Ishikawa (cell line): ENCODE measurements at regions not wholly inside any gene's neighbourhood (a gene's known extent, or its start where the extent isn't known, plus 50 kb on each side); places are given as distances from the start of the nearest gene placed in this dataset.

Source experiments
- EP300 ChIP-seq: IDR thresholded peaks from 2 replicates; pipeline ENCODE4 v1.6.1; 2012; ENCODE audit warnings: borderline replicate concordance
- NFIC ChIP-seq: IDR thresholded peaks from 2 replicates; pipeline ENCODE4 v1.6.1; 2012
- RAD21 ChIP-seq: IDR thresholded peaks from 2 replicates; pipeline ENCODE4 v1.6.1; 2012; ENCODE audit warnings: low read depth

DNA sequence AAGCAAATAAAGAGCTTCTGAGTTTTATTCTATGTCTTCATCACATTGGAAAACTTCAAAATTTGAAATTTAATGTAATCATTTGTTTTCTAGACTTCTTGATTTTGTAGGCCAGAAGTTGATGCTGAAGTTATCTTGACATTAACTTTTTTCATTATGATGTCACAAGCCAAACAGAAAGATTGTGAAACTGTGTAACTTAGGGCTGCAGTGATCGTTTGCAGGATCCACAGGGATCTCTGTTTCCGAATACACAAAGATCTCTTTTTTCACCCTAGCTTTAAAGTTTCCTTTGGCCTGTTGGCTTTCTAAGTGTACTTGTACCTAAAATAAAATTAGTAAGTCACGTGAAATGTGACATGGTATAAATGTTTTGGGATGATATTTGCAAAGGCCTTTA lies 594.9 kb upstream of the CDH2 start:
- TF ChIP-seq EP300 (no peak), RAD21 (no peak), NFIC (no peak)
